ENCODE measurements at regions not wholly inside any gene's neighbourhood (a gene's known extent, or its start where the extent isn't known, plus 50 kb on each side); places are given as distances from the start of the nearest gene placed in this dataset.

- TF ChIP-seq HOXB13 (CRISPR knock-in tag; IDR thresholded peaks at IDR 0.05; ENCODE audit: low read depth) (no peak), HEYL (CRISPR knock-in tag; IDR thresholded peaks at IDR 0.05) (no peak), KDM1A (IDR thresholded peaks at IDR 0.05; ENCODE audit: low read depth) (no peak), ZC3H11A (IDR thresholded peaks at IDR 0.05) (no peak), HES2 (IDR thresholded peaks at IDR 0.05) (no peak), MAZ (IDR thresholded peaks at IDR 0.05; ENCODE audit: borderline replicate concordance, low read depth, low read length) (no peak), MYC (IDR thresholded peaks at IDR 0.05; ENCODE audit: borderline replicate concordance, low read length) (no peak), MAX (IDR thresholded peaks at IDR 0.05) (no peak), HMGXB4 (CRISPR knock-in tag; IDR thresholded peaks at IDR 0.05; ENCODE audit: borderline replicate concordance) (no peak), RFX5 (IDR thresholded peaks at IDR 0.05) (no peak), HOXB5 (CRISPR knock-in tag; IDR thresholded peaks at IDR 0.05) (no peak), JUN (IDR thresholded peaks at IDR 0.05) (no peak), EHMT2 (IDR thresholded peaks at IDR 0.05; ENCODE audit: low read depth) (no peak), HOXA7 (CRISPR knock-in tag; IDR thresholded peaks at IDR 0.05) (no peak), EP300 (IDR thresholded peaks at IDR 0.05) (no peak), FOSB (CRISPR knock-in tag; IDR thresholded peaks at IDR 0.05) (no peak)
- no peaks in the 10 kb centered on the region for H3K4me1 ChIP-seq
- no peak for ATAC-seq
- H3K4me2 ChIP-seq: no peak overlapping the region
- no peak overlapping the region for H3K4me3 ChIP-seq
- ChIA-PET POLR2A (no interaction called here), CTCF (interaction anchor here (0.6 kb wide), 1 partner anchor 38 kb away, joined by 3 read pairs; no protein-coding TSS in a partner anchor)
- FAIRE-seq: no peak
- DNase-seq (ENCODE audit: low read depth in 1 of 2, low spot score in 1 of 2): no peak
- H3K27ac ChIP-seq: no peak overlapping the region
- 17% methylated on average over 4 of the region's 4 CpGs for WGBS (ENCODE audit: missing lambda C conversion rate)
- no peaks in the 10 kb centered on the region for H3K9me3 ChIP-seq
Measured at GRCh38 chr10:108290823-108291222, 1126.3 kb upstream of the SORCS1 start.

- 0% methylated on average over 5 of the region's 5 CpGs for WGBS (ENCODE audit: missing lambda C conversion rate)
- FAIRE-seq (no peak), ATAC-seq (no peak), DNase-seq (ENCODE audit: low read depth in 1 of 2, low spot score in 1 of 2) (no peak)
- TF ChIP-seq FOSL2 (IDR thresholded peaks at IDR 0.05): no peak
- TF ChIP-seq FOSL2 (CRISPR knock-in tag; IDR thresholded peaks at IDR 0.05): no peak
- TF ChIP-seq ZFP36 (IDR thresholded peaks at IDR 0.05; ENCODE audit: borderline replicate concordance, partially characterized antibody): no peak
- no peak for TF ChIP-seq REST (IDR thresholded peaks at IDR 0.05)
- TF ChIP-seq HOXA7 (CRISPR knock-in tag; IDR thresholded peaks at IDR 0.05): no peak
- no peak for TF ChIP-seq JUNB (IDR thresholded peaks at IDR 0.05)
- TF ChIP-seq EP300 (IDR thresholded peaks at IDR 0.05): no peak
- TF ChIP-seq RAD21 (conservative IDR thresholded peaks at IDR 0.05 in 1 of 2, IDR thresholded peaks at IDR 0.05 in 1 of 2): no peak
- no peak for TF ChIP-seq POLR2AphosphoS2 (conservative IDR thresholded peaks at IDR 0.05; ENCODE audit: low read length)
- TF ChIP-seq POLR2A (IDR thresholded peaks at IDR 0.05; ENCODE audit: low read length): no peak
- TF ChIP-seq RARB (CRISPR knock-in tag; IDR thresholded peaks at IDR 0.05): no peak
- Histone ChIP-seq H3K9me3 (no peaks in the 10 kb centered on the region), H3K27ac (no peak overlapping the region), H3K4me3 (no peak overlapping the region), H3K4me2 (no peak overlapping the region), H3K4me1 (no peaks in the 10 kb centered on the region)
- POLR2A ChIA-PET: no interaction called here
- CTCF ChIA-PET: no interaction called here
Measured at GRCh38 chr10:108275895-108276685, 1111.6 kb upstream of the SORCS1 start.
